DND-41 (cell line): ENCODE measurements at regions not wholly inside any gene's neighbourhood (a gene's known extent, or its start where the extent isn't known, plus 50 kb on each side); places are given as distances from the start of the nearest gene placed in this dataset.

Experiments
- ATAC-seq: fragments of 200-7000 bp; cut with Tn5 transposase; 3 replicates; pipeline ENCODE4 v1.9.1; 2021; ENCODE audit warnings: low read depth; ENCODE audit not compliant: insufficient read depth
- DNase-seq: peaks from one replicate; pipeline ENCODE4 v3.0.0-alpha.2; 2020
- H2AFZ ChIP-seq: 2 replicates; pipeline ENCODE4 v1.6.0; 2012; ENCODE audit warnings: low read depth, low read length
- H3K27ac ChIP-seq: 2 replicates; pipeline ENCODE4 v1.5.1; 2012; ENCODE audit warnings: low read length, inconsistent platforms
- H3K27me3 ChIP-seq: fragments of 200-600 bp; sonication (generic); 2 replicates; pipeline ENCODE4 v1.6.0; 2012; ENCODE audit warnings: low read length, mild to moderate bottlenecking, inconsistent platforms; ENCODE audit not compliant: insufficient read depth, poor library complexity
- H3K36me3 ChIP-seq: 2 replicates; pipeline ENCODE4 v1.5.1; 2012; ENCODE audit warnings: low read length, inconsistent platforms; ENCODE audit not compliant: insufficient read depth
- H3K4me1 ChIP-seq: 2 replicates; pipeline ENCODE4 v1.5.1; 2012; ENCODE audit warnings: mild to moderate bottlenecking, low read length; ENCODE audit not compliant: insufficient read depth
- H3K4me2 ChIP-seq: 2 replicates; pipeline ENCODE4 v1.6.0; 2012; ENCODE audit warnings: mild to moderate bottlenecking, moderate library complexity, low read length, inconsistent platforms; ENCODE audit not compliant: insufficient read depth
- H3K4me3 ChIP-seq, 2 experiments: fragments of 200-600 bp in 1 of 2; shearing (Covaris generic) in 1 of 2; 2 replicates each; pipeline ENCODE4 v1.5.1; 2012 to 2016; ENCODE audit warnings: inconsistent platforms in 2 of 2, low read length in 2 of 2, mild to moderate bottlenecking in 2 of 2, low read depth in 1 of 2, moderate library complexity in 1 of 2
- H3K79me2 ChIP-seq: 2 replicates; pipeline ENCODE4 v1.6.0; 2012; ENCODE audit warnings: low read length, inconsistent platforms; ENCODE audit not compliant: insufficient read depth
- H3K9ac ChIP-seq: 2 replicates; pipeline ENCODE4 v1.6.0; 2012; ENCODE audit warnings: low read depth, mild to moderate bottlenecking, inconsistent platforms, low read length, moderate library complexity
- H3K9me3 ChIP-seq: 2 replicates; pipeline ENCODE4 v1.5.1; 2012; ENCODE audit warnings: low read length, moderate library complexity, mild to moderate bottlenecking, inconsistent platforms; ENCODE audit not compliant: insufficient read depth, severe bottlenecking
- H4K20me1 ChIP-seq: 2 replicates; pipeline ENCODE4 v1.6.0; 2012; ENCODE audit warnings: low read length; ENCODE audit not compliant: insufficient read depth
- CTCF ChIP-seq: IDR thresholded peaks from 2 replicates; pipeline ENCODE4 v1.5.1; 2012; ENCODE audit warnings: borderline replicate concordance, low read length, moderate library complexity, mild to moderate bottlenecking; ENCODE audit not compliant: poor library complexity, severe bottlenecking; ENCODE audit errors: extremely low read depth
- EZH2 ChIP-seq: IDR thresholded peaks from 3 replicates; pipeline ENCODE4 v1.6.1; 2012; ENCODE audit warnings: borderline replicate concordance, low read depth, mild to moderate bottlenecking, moderate library complexity, low read length, inconsistent platforms; ENCODE audit not compliant: severe bottlenecking

- ATAC-seq, result no peak
- DNase-seq, result no peak
These were observed 54.6 kb downstream of the OR10H4 start for GRCh38 chr19:16003391-16003790.

GRCh38 chr19:16005925-16006324 lies 57.1 kb downstream of the OR10H4 start:
- TF ChIP-seq CTCF (no peak), EZH2 (no peak)
- Histone ChIP-seq H2AFZ (no peak overlapping the region), H3K27me3 (no peaks in the 10 kb centered on the region), H3K79me2 (no peaks in the 10 kb centered on the region), H3K9me3 (no peaks in the 10 kb centered on the region), H4K20me1 (no peaks in the 10 kb centered on the region), H3K36me3 (no peaks in the 10 kb centered on the region), H3K27ac (no peak overlapping the region), H3K4me1 (peaks cover 7% of the 10 kb centered on the region), H3K4me3 (no peak overlapping the region), H3K9ac (no peak overlapping the region), H3K4me2 (no peak overlapping the region)
- DNase-seq, result no peak
- no peak for ATAC-seq

More at GRCh38 chr19:16003391-16003790, 54.6 kb downstream of the OR10H4 start:
- H2AFZ ChIP-seq, result no peak overlapping the region
- peaks cover 7% of the 10 kb centered on the region for H3K4me1 ChIP-seq
- no peak overlapping the region for H3K9ac ChIP-seq
- no peak overlapping the region for H3K4me2 ChIP-seq
- no peak overlapping the region for H3K4me3 ChIP-seq
- H3K9me3 ChIP-seq, result no peaks in the 10 kb centered on the region
- H4K20me1 ChIP-seq, result no peaks in the 10 kb centered on the region
- no peak for TF ChIP-seq CTCF
- H3K27me3 ChIP-seq, result no peaks in the 10 kb centered on the region
- H3K79me2 ChIP-seq, result no peaks in the 10 kb centered on the region
- H3K36me3 ChIP-seq, result no peaks in the 10 kb centered on the region
- no peak overlapping the region for H3K27ac ChIP-seq

GRCh38 chr19:16012552-16012951 lies 63.7 kb upstream of the TPM4 start:
- Histone ChIP-seq H2AFZ (no peak overlapping the region), H3K4me3 (no peak overlapping the region), H4K20me1 (no peaks in the 10 kb centered on the region), H3K4me2 (no peak overlapping the region), H3K27me3 (no peaks in the 10 kb centered on the region), H3K9ac (no peak overlapping the region), H3K27ac (no peak overlapping the region), H3K36me3 (no peaks in the 10 kb centered on the region), H3K4me1 (no peaks in the 10 kb centered on the region), H3K9me3 (no peaks in the 10 kb centered on the region), H3K79me2 (no peaks in the 10 kb centered on the region)
- TF ChIP-seq EZH2 (no peak), CTCF (no peak)
- DNase-seq, result no peak
- no peak for ATAC-seq
